Keratinocyte (primary cell): ENCODE measurements at regions not wholly inside any gene's neighbourhood (a gene's known extent, or its start where the extent isn't known, plus 50 kb on each side); places are given as distances from the start of the nearest gene placed in this dataset.

Experiments used
- EZH2 ChIP-seq: IDR thresholded peaks from one replicate; pipeline ENCODE4 v1.6.1; 2012; ENCODE audit warnings: inconsistent platforms, mild to moderate bottlenecking, low read length, moderate library complexity
- TF ChIP-seq, protein P1 (sequence below), 3 experiments: IDR thresholded peaks in 1 of 3; conservative IDR thresholded peaks in 1 of 3; optimal IDR thresholded peaks in 1 of 3; 2 replicates in 2 of 3; 3 replicates in 1 of 3; pipeline versions ENCODE3 to v1.5.1; 2011; ENCODE audit warnings: low read length in 3 of 3, mild to moderate bottlenecking in 3 of 3, moderate library complexity in 2 of 3, control low read depth in 1 of 3, inconsistent platforms in 1 of 3; ENCODE audit not compliant: insufficient read depth in 2 of 3; ENCODE audit errors: extremely low read depth in 1 of 3

DNA sequence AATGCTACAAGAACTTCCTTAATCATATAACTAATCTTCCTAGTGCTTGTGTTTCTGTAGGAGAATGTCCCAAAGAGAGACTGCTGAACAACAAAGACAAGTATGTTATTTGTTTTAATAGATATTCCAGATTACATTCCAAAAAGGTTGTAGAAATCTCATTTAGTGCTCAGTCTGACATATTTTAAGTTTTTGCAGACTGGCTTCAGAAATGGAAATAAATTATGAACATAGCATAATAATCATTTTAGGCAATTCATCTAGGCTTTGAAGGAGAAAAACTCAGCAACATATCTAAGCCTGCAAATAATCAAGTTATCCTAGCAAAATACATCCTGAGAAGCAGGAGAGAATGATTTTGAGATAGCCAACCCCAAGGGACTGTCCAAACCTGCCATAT, 171.6 kb upstream of the CDH5 start:
- TF ChIP-seq, protein P1, sequence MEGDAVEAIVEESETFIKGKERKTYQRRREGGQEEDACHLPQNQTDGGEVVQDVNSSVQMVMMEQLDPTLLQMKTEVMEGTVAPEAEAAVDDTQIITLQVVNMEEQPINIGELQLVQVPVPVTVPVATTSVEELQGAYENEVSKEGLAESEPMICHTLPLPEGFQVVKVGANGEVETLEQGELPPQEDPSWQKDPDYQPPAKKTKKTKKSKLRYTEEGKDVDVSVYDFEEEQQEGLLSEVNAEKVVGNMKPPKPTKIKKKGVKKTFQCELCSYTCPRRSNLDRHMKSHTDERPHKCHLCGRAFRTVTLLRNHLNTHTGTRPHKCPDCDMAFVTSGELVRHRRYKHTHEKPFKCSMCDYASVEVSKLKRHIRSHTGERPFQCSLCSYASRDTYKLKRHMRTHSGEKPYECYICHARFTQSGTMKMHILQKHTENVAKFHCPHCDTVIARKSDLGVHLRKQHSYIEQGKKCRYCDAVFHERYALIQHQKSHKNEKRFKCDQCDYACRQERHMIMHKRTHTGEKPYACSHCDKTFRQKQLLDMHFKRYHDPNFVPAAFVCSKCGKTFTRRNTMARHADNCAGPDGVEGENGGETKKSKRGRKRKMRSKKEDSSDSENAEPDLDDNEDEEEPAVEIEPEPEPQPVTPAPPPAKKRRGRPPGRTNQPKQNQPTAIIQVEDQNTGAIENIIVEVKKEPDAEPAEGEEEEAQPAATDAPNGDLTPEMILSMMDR (optimal IDR thresholded peaks at IDR 0.05 in 1 of 3, IDR thresholded peaks at IDR 0.05 in 1 of 3, conservative IDR thresholded peaks at IDR 0.05 in 1 of 3; ENCODE audit: extremely low read depth in 1 of 3, insufficient read depth in 2 of 3, low read length in 3 of 3): no peak
- TF ChIP-seq EZH2: no peak
